22Rv1 (cell line): ENCODE measurements at regions not wholly inside any gene's neighbourhood (a gene's known extent, or its start where the extent isn't known, plus 50 kb on each side); places are given as distances from the start of the nearest gene placed in this dataset.

Experiments used
- ZFX ChIP-seq: fragments of 450-650 bp; IDR thresholded peaks from 2 replicates; pipeline ENCODE4 v1.6.1; 2017; ENCODE audit warnings: antibody characterized with exemption, borderline replicate concordance
- TF ChIP-seq, protein P1 (sequence below): fragments of 450-650 bp; IDR thresholded peaks from 2 replicates; pipeline ENCODE4 v1.5.1; 2017; ENCODE audit warnings: mild to moderate bottlenecking

DNA sequence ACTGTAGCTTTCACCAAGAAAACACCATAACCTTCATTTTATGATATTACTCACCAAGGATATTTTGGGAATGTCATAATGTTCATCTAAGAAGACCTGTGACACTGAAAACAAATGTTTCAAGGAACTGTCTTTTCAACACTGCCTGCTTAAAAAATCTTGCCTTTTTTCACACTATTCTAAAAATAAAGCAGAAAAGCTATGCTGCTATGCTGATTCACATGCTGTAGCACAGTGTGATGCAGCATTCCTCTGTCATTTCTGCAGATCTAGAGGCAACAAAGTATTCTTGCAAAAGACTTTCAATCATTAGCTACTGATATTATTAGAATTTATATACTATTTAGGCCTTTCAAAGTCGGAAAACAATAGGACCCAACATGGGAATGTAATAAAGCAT is 525.7 kb downstream of the UQCRFS1 start:
- TF ChIP-seq, protein P1, sequence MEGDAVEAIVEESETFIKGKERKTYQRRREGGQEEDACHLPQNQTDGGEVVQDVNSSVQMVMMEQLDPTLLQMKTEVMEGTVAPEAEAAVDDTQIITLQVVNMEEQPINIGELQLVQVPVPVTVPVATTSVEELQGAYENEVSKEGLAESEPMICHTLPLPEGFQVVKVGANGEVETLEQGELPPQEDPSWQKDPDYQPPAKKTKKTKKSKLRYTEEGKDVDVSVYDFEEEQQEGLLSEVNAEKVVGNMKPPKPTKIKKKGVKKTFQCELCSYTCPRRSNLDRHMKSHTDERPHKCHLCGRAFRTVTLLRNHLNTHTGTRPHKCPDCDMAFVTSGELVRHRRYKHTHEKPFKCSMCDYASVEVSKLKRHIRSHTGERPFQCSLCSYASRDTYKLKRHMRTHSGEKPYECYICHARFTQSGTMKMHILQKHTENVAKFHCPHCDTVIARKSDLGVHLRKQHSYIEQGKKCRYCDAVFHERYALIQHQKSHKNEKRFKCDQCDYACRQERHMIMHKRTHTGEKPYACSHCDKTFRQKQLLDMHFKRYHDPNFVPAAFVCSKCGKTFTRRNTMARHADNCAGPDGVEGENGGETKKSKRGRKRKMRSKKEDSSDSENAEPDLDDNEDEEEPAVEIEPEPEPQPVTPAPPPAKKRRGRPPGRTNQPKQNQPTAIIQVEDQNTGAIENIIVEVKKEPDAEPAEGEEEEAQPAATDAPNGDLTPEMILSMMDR = no peak
- TF ChIP-seq ZFX = no peak
